Liver (tissue), 3 donors: ENCODE measurements at regions not wholly inside any gene's neighbourhood (a gene's known extent, or its start where the extent isn't known, plus 50 kb on each side); places are given as distances from the start of the nearest gene placed in this dataset.

Source experiments
- CTCF ChIP-seq: fragments of 150-350 bp; IDR thresholded peaks from 2 replicates; pipeline ENCODE4 v1.5.1; 2017; ENCODE audit warnings: improper control_type of control experiment, low read depth, low read length; ENCODE audit not compliant: missing input control
- EGR1 ChIP-seq, 2 donors: IDR thresholded peaks; 2 replicates each; pipeline ENCODE4 v1.6.1; 2016 to 2018; ENCODE audit warnings: antibody characterized with exemption in 2 of 2, low read depth in 2 of 2
- MAX ChIP-seq: IDR thresholded peaks from 2 replicates; pipeline ENCODE4 v1.6.1; 2016; ENCODE audit warnings: antibody characterized with exemption
- RAD21 ChIP-seq, 2 donors: IDR thresholded peaks; 2 replicates each; pipeline ENCODE4 v1.6.1; 2016; ENCODE audit warnings: antibody characterized with exemption in 2 of 2, mild to moderate bottlenecking in 2 of 2
- RXRA ChIP-seq, 2 donors: IDR thresholded peaks; 2 replicates each; pipeline ENCODE4 v1.6.1; 2017 to 2018; ENCODE audit warnings: antibody characterized with exemption in 2 of 2, mild to moderate bottlenecking in 1 of 2
- YY1 ChIP-seq: IDR thresholded peaks from 2 replicates; pipeline ENCODE4 v1.6.1; 2016; ENCODE audit warnings: antibody characterized with exemption, mild to moderate bottlenecking
- ZBTB33 ChIP-seq: IDR thresholded peaks from 2 replicates; pipeline ENCODE4 v1.6.1; 2016; ENCODE audit warnings: antibody characterized with exemption
- donor health status: healthy.
- donor health status: healthy.

GRCh38 chr5:112512901-112513300, 93.8 kb upstream of the EPB41L4A start:
- TF ChIP-seq CTCF (no peak), YY1 (no peak), MAX (no peak), RXRA (IDR thresholded peaks at IDR 0.05) (no peak), EGR1 (IDR thresholded peaks at IDR 0.05; ENCODE audit: low read depth in 2 of 2) (no peak), RAD21 (IDR thresholded peaks at IDR 0.05) (no peak), ZBTB33 (no peak)
